WTC11 (cell line): ENCODE measurements at regions not wholly inside any gene's neighbourhood (a gene's known extent, or its start where the extent isn't known, plus 50 kb on each side); places are given as distances from the start of the nearest gene placed in this dataset.

Experiments
- ATAC-seq: fragments of 200-7000 bp; cut with Tn5 transposase; 2 replicates; pipeline ENCODE4 v1.10.0; 2021; ENCODE audit warnings: mild to moderate bottlenecking, moderate library complexity
- CTCF ChIA-PET: fragments of 300-600 bp; sonication (Branson Sonifier 250); formaldehyde crosslinking; loops from one replicate; lab custom pipeline; 2021; ENCODE audit warnings: antibody characterized with exemption; lab: Charles Lee
- POLR2A ChIA-PET: fragments of 350-600 bp; sonication (Branson Sonifier 250); formaldehyde crosslinking; loops from one replicate; lab custom pipeline; 2021; ENCODE audit warnings: antibody characterized with exemption; lab: Charles Lee
- DNase-seq: peaks from one replicate; pipeline ENCODE4 v3.0.0; 2021; ENCODE audit warnings: low spot score
- H3K27ac Mint-ChIP-seq: 2 replicates; pipeline ENCODE4 v1.8.0; 2021; ENCODE audit warnings: mixed read lengths
- H3K27me3 Mint-ChIP-seq: 2 replicates; pipeline ENCODE4 v1.8.0; 2021; ENCODE audit warnings: low read depth, mild to moderate bottlenecking, moderate library complexity, mixed read lengths
- H3K36me3 Mint-ChIP-seq: 2 replicates; pipeline ENCODE4 v1.8.0; 2021; ENCODE audit warnings: mixed read lengths
- H3K4me1 Mint-ChIP-seq: 2 replicates; pipeline ENCODE4 v1.8.0; 2022; ENCODE audit warnings: mixed read lengths
- H3K4me3 Mint-ChIP-seq: 2 replicates; pipeline ENCODE4 v1.8.0; 2021; ENCODE audit warnings: mild to moderate bottlenecking, moderate library complexity, mixed read lengths
- H3K9me3 Mint-ChIP-seq: 2 replicates; pipeline ENCODE4 v1.8.0; 2021; ENCODE audit warnings: mixed read lengths
- AR ChIP-seq: fragments of 250-450 bp; sonication (Bioruptor Pico); IDR thresholded peaks from 2 replicates; pipeline ENCODE4 v1.9.0; 2021; ENCODE audit warnings: mild to moderate bottlenecking
- ATF1 ChIP-seq: sonication (generic); formaldehyde crosslinking; IDR thresholded peaks from 2 replicates; pipeline ENCODE4 v1.8.1; 2023; ENCODE audit warnings: mild to moderate bottlenecking, moderate library complexity, missing genetic modification reagents
- CDX4 ChIP-seq: fragments of 250-450 bp; sonication (Bioruptor Pico); IDR thresholded peaks from 2 replicates; pipeline ENCODE4 v1.9.0; 2021; ENCODE audit warnings: moderate library complexity, mild to moderate bottlenecking, inconsistent platforms, borderline replicate concordance
- CREM ChIP-seq: sonication (generic); formaldehyde crosslinking; IDR thresholded peaks from 2 replicates; pipeline ENCODE4 v1.8.1; 2022; ENCODE audit warnings: mild to moderate bottlenecking, missing genetic modification reagents, moderate library complexity
- CTCF ChIP-seq: fragments of 200-600 bp; IDR thresholded peaks from 2 replicates; pipeline ENCODE4 v1.8.0; 2022; ENCODE audit warnings: antibody characterized with exemption
- E2F5 ChIP-seq: sonication (generic); formaldehyde crosslinking; IDR thresholded peaks from 2 replicates; pipeline ENCODE4 v1.8.1; 2022; ENCODE audit warnings: mild to moderate bottlenecking, moderate library complexity, missing genetic modification reagents
- EMX1 ChIP-seq: fragments of 250-450 bp; sonication (Bioruptor Pico); IDR thresholded peaks from 2 replicates; pipeline ENCODE4 v1.8.0; 2021; ENCODE audit warnings: mild to moderate bottlenecking
- ETV6 ChIP-seq: sonication (generic); formaldehyde crosslinking; IDR thresholded peaks from 2 replicates; pipeline ENCODE4 v1.8.1; 2022; ENCODE audit warnings: mild to moderate bottlenecking, missing genetic modification reagents
- GRHL2 ChIP-seq: fragments of 250-450 bp; sonication (Bioruptor Pico); IDR thresholded peaks from 2 replicates; pipeline ENCODE4 v1.8.0; 2022; ENCODE audit warnings: mild to moderate bottlenecking, moderate library complexity; ENCODE audit not compliant: insufficient replicate concordance, severe bottlenecking
- IRF2 ChIP-seq: sonication (generic); formaldehyde crosslinking; IDR thresholded peaks from 2 replicates; pipeline ENCODE4 v1.8.0; 2022; ENCODE audit warnings: low read depth, missing genetic modification reagents, borderline replicate concordance
- JUN ChIP-seq: sonication (generic); formaldehyde crosslinking; IDR thresholded peaks from 2 replicates; pipeline ENCODE4 v1.8.0; 2023; ENCODE audit warnings: mild to moderate bottlenecking, missing genetic modification reagents
- MLX ChIP-seq: sonication (generic); formaldehyde crosslinking; IDR thresholded peaks from 2 replicates; pipeline ENCODE4 v1.8.1; 2023; ENCODE audit warnings: mild to moderate bottlenecking, missing genetic modification reagents, moderate library complexity
- NFATC4 ChIP-seq: fragments of 250-450 bp; sonication (Bioruptor Pico); IDR thresholded peaks from 2 replicates; pipeline ENCODE4 v1.9.0; 2021; ENCODE audit warnings: mild to moderate bottlenecking
- NFE2L1 ChIP-seq: sonication (generic); formaldehyde crosslinking; IDR thresholded peaks from 2 replicates; pipeline ENCODE4 v1.8.1; 2023; ENCODE audit warnings: missing genetic modification reagents
- NR3C1 ChIP-seq: sonication (generic); formaldehyde crosslinking; conservative IDR thresholded peaks from 2 replicates; pipeline ENCODE4 v1.8.1; 2023; ENCODE audit warnings: low read depth, mild to moderate bottlenecking, missing genetic modification reagents
- OVOL2 ChIP-seq: fragments of 250-450 bp; sonication (Bioruptor Pico); IDR thresholded peaks from 2 replicates; pipeline ENCODE4 v1.9.0; 2021; ENCODE audit warnings: mild to moderate bottlenecking, borderline replicate concordance
- USF2 ChIP-seq: sonication (generic); formaldehyde crosslinking; IDR thresholded peaks from 2 replicates; pipeline ENCODE4 v1.8.1; 2023; ENCODE audit warnings: mild to moderate bottlenecking, missing genetic modification reagents, moderate library complexity
- ZNF121 ChIP-seq: sonication (generic); formaldehyde crosslinking; IDR thresholded peaks from 2 replicates; pipeline ENCODE4 v1.8.0; 2023; ENCODE audit warnings: missing genetic modification reagents
- ZNF281 ChIP-seq: sonication (generic); formaldehyde crosslinking; IDR thresholded peaks from 2 replicates; pipeline ENCODE4 v1.8.0; 2023; ENCODE audit warnings: mild to moderate bottlenecking, missing genetic modification reagents

- CTCF ChIA-PET = no interaction called here
- H3K4me1 Mint-ChIP-seq = peaks cover 3% of the 10 kb centered on the region; the same call in 1 of the 2 replicates
- POLR2A ChIA-PET = no interaction called here
- H3K27me3 Mint-ChIP-seq = no peaks in the 10 kb centered on the region
- no peaks in the 10 kb centered on the region for H3K36me3 Mint-ChIP-seq
- no peak overlapping the region for H3K4me3 Mint-ChIP-seq
- no peak for TF ChIP-seq NFATC4 (CRISPR knock-in tag)
- H3K27ac Mint-ChIP-seq = no peak overlapping the region
- ATAC-seq (no peak), DNase-seq (no peak)
- peaks cover 7% of the 10 kb centered on the region; the same call in 1 of the 2 replicates for H3K9me3 Mint-ChIP-seq
Observed at GRCh38 chr7:17207220-17207619, 91.2 kb upstream of the AHR start.

GRCh38 chr7:17209101-17209500 lies 89.4 kb upstream of the AHR start:
- no peak for DNase-seq
- no peak for ATAC-seq
- ChIA-PET POLR2A (no interaction called here), CTCF (no interaction called here)
- peaks cover 3% of the 10 kb centered on the region; the same call in 1 of the 2 replicates for H3K4me1 Mint-ChIP-seq
- H3K27me3 Mint-ChIP-seq = no peaks in the 10 kb centered on the region
- no peaks in the 10 kb centered on the region for H3K36me3 Mint-ChIP-seq
- TF ChIP-seq NR3C1 (CRISPR knock-in tag) (no peak), ZNF281 (CRISPR knock-in tag) (no peak), ETV6 (no peak), GRHL2 (no peak), NFATC4 (CRISPR knock-in tag) (no peak)
- H3K9me3 Mint-ChIP-seq = peaks cover 2% of the 10 kb centered on the region; the same call in 1 of the 2 replicates
- no peak overlapping the region for H3K4me3 Mint-ChIP-seq
- H3K27ac Mint-ChIP-seq = no peak overlapping the region

GRCh38 chr7:17211307-17211836 lies 87.1 kb upstream of the AHR start:
- TF ChIP-seq MLX (no peak), OVOL2 (CRISPR knock-in tag) (no peak), CREM (no peak)
- DNase-seq (no peak), ATAC-seq (no peak)
- Mint-ChIP-seq H3K27ac (no peak overlapping the region), H3K4me1 (peaks cover 2% of the 10 kb centered on the region; the same call in 1 of the 2 replicates), H3K4me3 (no peak overlapping the region), H3K9me3 (peaks cover 20% of the 10 kb centered on the region), H3K27me3 (no peaks in the 10 kb centered on the region; the same call in 1 of the 2 replicates), H3K36me3 (peaks cover 19% of the 10 kb centered on the region)
- POLR2A ChIA-PET = no interaction called here
- CTCF ChIA-PET = no interaction called here

- no peak for ATAC-seq
- POLR2A ChIA-PET = no interaction called here
- DNase-seq = no peak
- no peaks in the 10 kb centered on the region; the same call in 1 of the 2 replicates for H3K27me3 Mint-ChIP-seq
- H3K4me1 Mint-ChIP-seq = no peaks in the 10 kb centered on the region
- peaks cover 25% of the 10 kb centered on the region for H3K9me3 Mint-ChIP-seq
- no peak overlapping the region for H3K4me3 Mint-ChIP-seq
- no peak overlapping the region for H3K27ac Mint-ChIP-seq
- H3K36me3 Mint-ChIP-seq = peaks cover 20% of the 10 kb centered on the region
- CTCF ChIA-PET = no interaction called here
- TF ChIP-seq ZNF121 (CRISPR knock-in tag) (no peak), USF2 (CRISPR knock-in tag) (no peak), EMX1 (no peak), E2F5 (CRISPR knock-in tag) (no peak), CTCF (no peak), ATF1 (CRISPR knock-in tag) (no peak), IRF2 (CRISPR knock-in tag) (no peak), AR (no peak), NFE2L1 (no peak), JUN (CRISPR knock-in tag) (no peak), CDX4 (CRISPR knock-in tag) (no peak), NR3C1 (CRISPR knock-in tag) (no peak)
Observed at GRCh38 chr7:17212188-17212587, 86.3 kb upstream of the AHR start.
